Natural killer cell (primary cell): ENCODE measurements at regions not wholly inside any gene's neighbourhood (a gene's known extent, or its start where the extent isn't known, plus 50 kb on each side); places are given as distances from the start of the nearest gene placed in this dataset.
A peak's percentile ranks its signal among the peaks of the same experiment; 100 is the strongest.

Source experiments
- ATAC-seq, 3 donors: fragments of 150-1000 bp in 2 of 3; fragments of 200-7000 bp in 1 of 3; cut with Tn5 transposase; 1 replicate in 1 of 3; 2 replicates in 2 of 3; pipeline ENCODE4 v1.10.0; 2021; ENCODE audit warnings: mild to moderate bottlenecking in 2 of 3, moderate library complexity in 2 of 3
- DNase-seq, 2 donors: peaks; one replicate each; pipeline versions ENCODE4 v3.0.0 to v3.0.0-alpha.2; 2013 to 2021; ENCODE audit warnings: mixed read lengths in 1 of 2
- H3K27ac ChIP-seq: one replicate; pipeline ENCODE4 v1.5.1; 2013; ENCODE audit warnings: mild to moderate bottlenecking, low read length
- H3K27me3 ChIP-seq: one replicate; pipeline ENCODE4 v1.6.1; 2013; ENCODE audit warnings: low read length; ENCODE audit not compliant: control insufficient read depth, insufficient read depth
- H3K36me3 ChIP-seq: one replicate; pipeline ENCODE4 v1.6.1; 2013; ENCODE audit warnings: low read length; ENCODE audit not compliant: control insufficient read depth, insufficient read depth
- H3K4me1 ChIP-seq: one replicate; pipeline ENCODE4 v1.6.1; 2013; ENCODE audit warnings: low read length; ENCODE audit not compliant: control insufficient read depth, insufficient read depth
- H3K4me3 ChIP-seq: one replicate; pipeline ENCODE4 v1.5.1; 2013; ENCODE audit warnings: low read length
- H3K9me3 ChIP-seq: one replicate; pipeline ENCODE4 v1.6.1; 2013; ENCODE audit warnings: low read length; ENCODE audit not compliant: control insufficient read depth, insufficient read depth
- H3K27ac Mint-ChIP-seq, 2 donors: one replicate each; pipeline ENCODE4 v1.8.0; 2022; ENCODE audit warnings: mild to moderate bottlenecking in 2 of 2, mixed read lengths in 2 of 2, moderate library complexity in 1 of 2
- H3K27me3 Mint-ChIP-seq, 2 donors: one replicate each; pipeline ENCODE4 v1.8.0; 2022; ENCODE audit warnings: low read depth in 2 of 2, mixed read lengths in 2 of 2
- H3K36me3 Mint-ChIP-seq: one replicate; pipeline ENCODE4 v1.8.0; 2022; ENCODE audit warnings: mixed read lengths
- H3K4me1 Mint-ChIP-seq, 2 donors: one replicate each; pipeline ENCODE4 v1.8.0; 2022; ENCODE audit warnings: mixed read lengths in 2 of 2
- H3K4me3 Mint-ChIP-seq: one replicate; pipeline ENCODE4 v1.8.0; 2022; ENCODE audit warnings: mild to moderate bottlenecking, moderate library complexity, mixed read lengths
- H3K9me3 Mint-ChIP-seq, 2 donors: one replicate each; pipeline ENCODE4 v1.8.0; 2022; ENCODE audit warnings: mixed read lengths in 2 of 2
- CTCF ChIP-seq: fragments of 200-600 bp; IDR thresholded peaks from one replicate; pipeline ENCODE4 v1.8.0; 2022; ENCODE audit warnings: antibody characterized with exemption
- WGBS: methylation state at CpG from one replicate; pipeline ENCODE4 v1.1.7; 2013; ENCODE audit warnings: missing lambda C conversion rate; ENCODE audit not compliant: insufficient coverage; 5-methylcytosine and 5-hydroxymethylcytosine counted together
- intact Hi-C: fragments of 100-400 bp; cut with micrococcal nuclease; formaldehyde crosslinking; loops from one replicate; pipeline ENCODE4 v1.14.2; 2022

- DNase-seq (no peak), ATAC-seq (no peak)
- H3K27ac Mint-ChIP-seq, result peak overlapping the region in 1 of 2 donors; percentile 79
- no peak overlapping the region for H3K4me3 Mint-ChIP-seq
- TF ChIP-seq CTCF, result no peak
- H3K27me3 ChIP-seq, result no peaks in the 10 kb centered on the region
- 94% methylated on average over 8 of the region's 8 CpGs for WGBS
- peaks cover 14 to 15% of the 10 kb centered on the region in 2 donors for H3K4me1 Mint-ChIP-seq
- intact Hi-C loops, result loop anchor here (5.0 kb wide), 1 partner anchor 49 kb away; no protein-coding TSS in a partner anchor
- H3K36me3 Mint-ChIP-seq, result no peaks in the 10 kb centered on the region
- H3K27me3 Mint-ChIP-seq, result no peaks in the 10 kb centered on the region
- H3K4me3 ChIP-seq, result no peak overlapping the region
- no peak overlapping the region for H3K27ac ChIP-seq
- H3K9me3 ChIP-seq, result no peaks in the 10 kb centered on the region
- H3K9me3 Mint-ChIP-seq, result no peaks in the 10 kb centered on the region
- no peaks in the 10 kb centered on the region for H3K36me3 ChIP-seq
- peaks cover 19% of the 10 kb centered on the region for H3K4me1 ChIP-seq
These were observed 76.0 kb downstream of the SC5D start for GRCh38 chr11:121368364-121369240.

- H3K9me3 Mint-ChIP-seq, result no peaks in the 10 kb centered on the region
- DNase-seq (no peak), ATAC-seq (no peak)
- no peak overlapping the region for H3K4me3 ChIP-seq
- H3K9me3 ChIP-seq, result no peaks in the 10 kb centered on the region
- H3K36me3 Mint-ChIP-seq, result no peaks in the 10 kb centered on the region
- peak overlapping the region in 1 of 2 donors; percentile 79 for H3K27ac Mint-ChIP-seq
- H3K27ac ChIP-seq, result no peak overlapping the region
- WGBS, result 70% methylated on average over 3 of the region's 3 CpGs
- H3K27me3 ChIP-seq, result no peaks in the 10 kb centered on the region
- peaks cover 19% of the 10 kb centered on the region for H3K4me1 ChIP-seq
- TF ChIP-seq CTCF, result no peak
- H3K36me3 ChIP-seq, result no peaks in the 10 kb centered on the region
- H3K27me3 Mint-ChIP-seq, result no peaks in the 10 kb centered on the region
- H3K4me3 Mint-ChIP-seq, result no peak overlapping the region
- intact Hi-C loops, result loop anchor here (5.0 kb wide), 1 partner anchor 48 kb away; no protein-coding TSS in a partner anchor
- H3K4me1 Mint-ChIP-seq, result peaks cover 14 to 15% of the 10 kb centered on the region in 2 donors
These were observed 76.8 kb downstream of the SC5D start for GRCh38 chr11:121369366-121369765.

- H3K4me1 ChIP-seq, result peaks cover 17% of the 10 kb centered on the region
- WGBS, result 100% methylated on average over 2 of the region's 2 CpGs
- Mint-ChIP-seq H3K9me3 (no peaks in the 10 kb centered on the region), H3K27ac (no peak overlapping the region), H3K4me1 (peaks cover 11% of the 10 kb centered on the region in 2 donors), H3K36me3 (no peaks in the 10 kb centered on the region), H3K4me3 (no peak overlapping the region), H3K27me3 (no peaks in the 10 kb centered on the region)
- intact Hi-C loops, result no loop called here
- no peaks in the 10 kb centered on the region for H3K9me3 ChIP-seq
- no peak for TF ChIP-seq CTCF
- no peaks in the 10 kb centered on the region for H3K36me3 ChIP-seq
- H3K4me3 ChIP-seq, result no peak overlapping the region
- DNase-seq (no peak), ATAC-seq (no peak)
- no peaks in the 10 kb centered on the region for H3K27me3 ChIP-seq
- no peak overlapping the region for H3K27ac ChIP-seq
These were observed 79.5 kb downstream of the SC5D start for GRCh38 chr11:121372028-121372427.
